GM12864 (cell line): ENCODE measurements at regions not wholly inside any gene's neighbourhood (a gene's known extent, or its start where the extent isn't known, plus 50 kb on each side); places are given as distances from the start of the nearest gene placed in this dataset.

Experiments used
- DNase-seq: peaks from one replicate; pipeline ENCODE4 v3.0.0-alpha.2; 2011; ENCODE audit warnings: low read depth
- H3K4me3 ChIP-seq: 2 replicates; pipeline ENCODE4 v1.5.1; 2011; ENCODE audit warnings: mild to moderate bottlenecking, low read depth, low read length, control low read depth
- TF ChIP-seq, protein P1 (sequence below): IDR thresholded peaks from 2 replicates; pipeline ENCODE4 v1.5.1; 2011; ENCODE audit warnings: low read depth, mild to moderate bottlenecking, moderate library complexity, low read length, control low read depth, inconsistent platforms; ENCODE audit errors: missing control alignments

GRCh38 chr18:59961070-59961469 is 61.3 kb downstream of the PMAIP1 start:
- no peak overlapping the region for H3K4me3 ChIP-seq
- DNase-seq: no peak
- TF ChIP-seq, protein P1, sequence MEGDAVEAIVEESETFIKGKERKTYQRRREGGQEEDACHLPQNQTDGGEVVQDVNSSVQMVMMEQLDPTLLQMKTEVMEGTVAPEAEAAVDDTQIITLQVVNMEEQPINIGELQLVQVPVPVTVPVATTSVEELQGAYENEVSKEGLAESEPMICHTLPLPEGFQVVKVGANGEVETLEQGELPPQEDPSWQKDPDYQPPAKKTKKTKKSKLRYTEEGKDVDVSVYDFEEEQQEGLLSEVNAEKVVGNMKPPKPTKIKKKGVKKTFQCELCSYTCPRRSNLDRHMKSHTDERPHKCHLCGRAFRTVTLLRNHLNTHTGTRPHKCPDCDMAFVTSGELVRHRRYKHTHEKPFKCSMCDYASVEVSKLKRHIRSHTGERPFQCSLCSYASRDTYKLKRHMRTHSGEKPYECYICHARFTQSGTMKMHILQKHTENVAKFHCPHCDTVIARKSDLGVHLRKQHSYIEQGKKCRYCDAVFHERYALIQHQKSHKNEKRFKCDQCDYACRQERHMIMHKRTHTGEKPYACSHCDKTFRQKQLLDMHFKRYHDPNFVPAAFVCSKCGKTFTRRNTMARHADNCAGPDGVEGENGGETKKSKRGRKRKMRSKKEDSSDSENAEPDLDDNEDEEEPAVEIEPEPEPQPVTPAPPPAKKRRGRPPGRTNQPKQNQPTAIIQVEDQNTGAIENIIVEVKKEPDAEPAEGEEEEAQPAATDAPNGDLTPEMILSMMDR: no peak

DNA sequence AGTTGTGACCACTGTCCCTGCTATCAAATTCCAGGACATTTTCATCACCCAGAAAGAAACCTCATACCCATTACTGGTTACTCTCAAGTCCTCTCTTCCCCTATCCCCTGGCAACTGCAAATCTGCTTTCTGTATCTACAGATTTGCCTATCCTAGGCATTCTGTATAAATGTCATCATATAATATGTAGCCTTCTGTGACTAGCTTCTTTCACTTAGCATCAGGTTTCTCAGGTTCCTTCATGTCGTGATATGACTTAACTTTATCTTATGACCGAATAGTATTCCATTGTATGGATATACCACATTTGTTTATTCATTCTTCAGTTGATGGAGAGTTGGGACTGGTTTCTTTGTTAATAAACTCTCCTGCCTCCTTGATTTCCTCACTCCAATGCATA is 60.5 kb downstream of the PMAIP1 start:
- TF ChIP-seq, protein P1: no peak
- H3K4me3 ChIP-seq: no peak overlapping the region
- DNase-seq: no peak

DNA sequence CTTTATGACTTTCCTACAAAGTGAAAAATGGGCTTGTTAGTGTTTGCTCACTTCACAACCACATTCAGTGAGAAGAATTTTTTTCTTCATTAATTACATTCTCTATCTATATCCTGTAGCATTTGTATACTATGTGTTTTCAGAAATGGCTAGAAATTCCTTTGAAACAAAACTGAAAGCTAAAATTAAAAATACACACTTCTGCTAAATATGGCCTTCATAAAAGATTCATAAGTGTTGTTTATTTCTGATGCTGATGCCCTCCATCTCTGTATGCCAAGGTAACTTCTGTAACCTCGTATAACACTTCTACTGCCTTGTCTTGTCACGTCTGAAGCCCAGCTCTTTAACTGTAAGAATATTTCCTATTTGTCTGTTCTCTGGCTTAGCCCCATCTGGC is 59.8 kb downstream of the PMAIP1 start:
- DNase-seq: no peak
- H3K4me3 ChIP-seq: no peak overlapping the region
- TF ChIP-seq, protein P1: no peak

DNA sequence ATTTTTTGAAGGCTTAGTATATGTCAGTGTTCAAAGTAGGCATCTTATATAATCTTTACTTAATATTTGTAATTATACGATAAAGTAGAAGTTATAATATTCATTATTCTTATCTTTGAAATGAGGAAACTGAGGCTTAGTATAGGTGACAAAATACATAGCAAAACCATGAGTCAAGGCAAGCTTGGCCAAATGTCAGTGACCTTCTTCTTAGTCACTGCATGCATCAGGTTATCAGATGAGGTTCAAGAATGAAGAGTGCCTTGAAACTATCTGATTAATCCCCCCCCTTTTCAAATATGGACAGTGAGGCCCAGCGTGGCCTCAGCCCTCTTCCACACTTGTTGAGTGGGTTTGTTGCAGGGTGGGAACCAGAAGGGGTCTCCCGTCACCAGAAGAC is 59.3 kb downstream of the PMAIP1 start:
- TF ChIP-seq, protein P1: no peak
- H3K4me3 ChIP-seq: no peak overlapping the region
- no peak for DNase-seq

GRCh38 chr18:59957957-59958356 is 58.2 kb downstream of the PMAIP1 start:
- no peak overlapping the region for H3K4me3 ChIP-seq
- DNase-seq: no peak

GRCh38 chr18:59954755-59955156 is 55.0 kb downstream of the PMAIP1 start:
- no peak overlapping the region for H3K4me3 ChIP-seq
- DNase-seq: no peak
- TF ChIP-seq, protein P1: no peak

More at GRCh38 chr18:59957957-59958356, 58.2 kb downstream of the PMAIP1 start:
- TF ChIP-seq, protein P1: no peak

DNA sequence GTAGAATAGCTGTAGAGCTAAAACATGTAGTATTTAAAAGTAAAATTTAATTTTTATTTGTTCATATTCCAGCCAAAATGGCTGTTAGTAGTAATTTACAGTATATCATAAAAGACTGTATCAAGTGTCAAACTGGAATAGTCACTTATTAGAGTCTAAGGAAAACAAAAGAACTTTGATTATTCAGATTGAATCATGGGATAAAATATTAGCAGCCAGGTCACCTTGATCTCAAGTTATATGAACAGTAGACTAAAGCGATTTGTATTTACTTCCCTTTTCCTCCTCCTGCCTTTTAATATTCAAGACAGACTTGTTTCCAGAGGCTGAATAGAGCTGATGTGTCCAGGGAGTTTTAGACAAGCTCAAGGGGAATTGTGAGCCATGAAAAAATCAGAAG is 54.4 kb downstream of the PMAIP1 start:
- no peak for DNase-seq
- TF ChIP-seq, protein P1: no peak
- H3K4me3 ChIP-seq: no peak overlapping the region
